Peyer's patch (tissue), 4 donors: ENCODE measurements at regions not wholly inside any gene's neighbourhood (a gene's known extent, or its start where the extent isn't known, plus 50 kb on each side); places are given as distances from the start of the nearest gene placed in this dataset.

Experiments
- DNase-seq, 3 donors: peaks; one replicate each; pipeline ENCODE4 v3.0.0-alpha.2; 2017 to 2019
- H3K27ac ChIP-seq, 4 donors: fragments of 200-600 bp; sonication (generic); one replicate each; pipeline ENCODE4 v1.5.1; 2016 to 2019
- H3K27me3 ChIP-seq, 2 donors: fragments of 200-600 bp; sonication (generic); one replicate each; pipeline ENCODE4 v1.5.1; 2019
- H3K36me3 ChIP-seq, 3 donors: fragments of 200-600 bp; sonication (generic); one replicate each; pipeline ENCODE4 v1.5.1; 2016 to 2019
- H3K4me1 ChIP-seq, 4 donors: fragments of 200-600 bp; sonication (generic); one replicate each; pipeline ENCODE4 v1.5.1; 2016 to 2019
- H3K4me3 ChIP-seq, 4 donors: fragments of 200-600 bp; sonication (generic); 1 replicate in 3 of 4; 2 replicates in 1 of 4; pipeline ENCODE4 v1.5.1; 2016 to 2019; ENCODE audit warnings: mild to moderate bottlenecking in 1 of 4
- H3K9me3 ChIP-seq, 4 donors: fragments of 200-600 bp; sonication (generic); one replicate each; pipeline ENCODE4 v1.5.1; 2016 to 2019; ENCODE audit warnings: mild to moderate bottlenecking in 1 of 4
- POLR2A ChIP-seq, 2 donors: fragments of 450-650 bp; IDR thresholded peaks; one replicate each; pipeline ENCODE4 v1.5.1; 2017; ENCODE audit warnings: antibody characterized with exemption in 2 of 2, mild to moderate bottlenecking in 2 of 2, moderate library complexity in 2 of 2
- TF ChIP-seq, protein P1 (sequence below), 6 experiments: fragments of 450-650 bp in 4 of 6; fragments of 200-600 bp in 2 of 6; sonication (generic) in 1 of 6; IDR thresholded peaks; one replicate each; pipeline ENCODE4 v1.5.1; 2017 to 2019; ENCODE audit warnings: antibody characterized with exemption in 6 of 6, mild to moderate bottlenecking in 3 of 6, moderate library complexity in 1 of 6

DNA sequence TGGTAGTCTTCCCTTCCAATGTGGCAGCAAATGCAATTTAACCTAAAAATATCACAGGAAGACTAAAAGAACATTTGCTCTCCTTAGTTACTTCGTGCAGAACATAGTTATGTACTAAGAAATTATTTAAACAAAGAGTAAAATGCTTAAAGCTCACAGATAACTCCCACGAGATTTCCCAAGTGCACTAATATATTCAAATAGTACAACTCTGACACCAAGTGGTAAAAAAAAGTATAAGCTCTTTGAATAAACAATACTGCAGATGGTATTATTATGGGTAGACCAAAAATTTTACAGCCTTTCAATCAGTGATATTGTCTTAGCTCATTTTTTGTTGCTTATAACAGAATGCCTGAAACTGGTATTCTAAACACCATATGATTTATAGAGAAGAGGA lies 52.8 kb upstream of the FILIP1 start:
- Histone ChIP-seq H3K27me3 (no peaks in the 10 kb centered on the region), H3K9me3 (no peaks in the 10 kb centered on the region), H3K36me3 (no peaks in the 10 kb centered on the region), H3K4me3 (no peak overlapping the region), H3K27ac (no peak overlapping the region), H3K4me1 (no peaks in the 10 kb centered on the region)
- TF ChIP-seq POLR2A (IDR thresholded peaks at IDR 0.05): no peak
- TF ChIP-seq, protein P1, sequence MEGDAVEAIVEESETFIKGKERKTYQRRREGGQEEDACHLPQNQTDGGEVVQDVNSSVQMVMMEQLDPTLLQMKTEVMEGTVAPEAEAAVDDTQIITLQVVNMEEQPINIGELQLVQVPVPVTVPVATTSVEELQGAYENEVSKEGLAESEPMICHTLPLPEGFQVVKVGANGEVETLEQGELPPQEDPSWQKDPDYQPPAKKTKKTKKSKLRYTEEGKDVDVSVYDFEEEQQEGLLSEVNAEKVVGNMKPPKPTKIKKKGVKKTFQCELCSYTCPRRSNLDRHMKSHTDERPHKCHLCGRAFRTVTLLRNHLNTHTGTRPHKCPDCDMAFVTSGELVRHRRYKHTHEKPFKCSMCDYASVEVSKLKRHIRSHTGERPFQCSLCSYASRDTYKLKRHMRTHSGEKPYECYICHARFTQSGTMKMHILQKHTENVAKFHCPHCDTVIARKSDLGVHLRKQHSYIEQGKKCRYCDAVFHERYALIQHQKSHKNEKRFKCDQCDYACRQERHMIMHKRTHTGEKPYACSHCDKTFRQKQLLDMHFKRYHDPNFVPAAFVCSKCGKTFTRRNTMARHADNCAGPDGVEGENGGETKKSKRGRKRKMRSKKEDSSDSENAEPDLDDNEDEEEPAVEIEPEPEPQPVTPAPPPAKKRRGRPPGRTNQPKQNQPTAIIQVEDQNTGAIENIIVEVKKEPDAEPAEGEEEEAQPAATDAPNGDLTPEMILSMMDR (IDR thresholded peaks at IDR 0.05): peak in 4 of 6 experiments; percentile 21 to 47 (median 28)
- DNase-seq: no peak

DNA sequence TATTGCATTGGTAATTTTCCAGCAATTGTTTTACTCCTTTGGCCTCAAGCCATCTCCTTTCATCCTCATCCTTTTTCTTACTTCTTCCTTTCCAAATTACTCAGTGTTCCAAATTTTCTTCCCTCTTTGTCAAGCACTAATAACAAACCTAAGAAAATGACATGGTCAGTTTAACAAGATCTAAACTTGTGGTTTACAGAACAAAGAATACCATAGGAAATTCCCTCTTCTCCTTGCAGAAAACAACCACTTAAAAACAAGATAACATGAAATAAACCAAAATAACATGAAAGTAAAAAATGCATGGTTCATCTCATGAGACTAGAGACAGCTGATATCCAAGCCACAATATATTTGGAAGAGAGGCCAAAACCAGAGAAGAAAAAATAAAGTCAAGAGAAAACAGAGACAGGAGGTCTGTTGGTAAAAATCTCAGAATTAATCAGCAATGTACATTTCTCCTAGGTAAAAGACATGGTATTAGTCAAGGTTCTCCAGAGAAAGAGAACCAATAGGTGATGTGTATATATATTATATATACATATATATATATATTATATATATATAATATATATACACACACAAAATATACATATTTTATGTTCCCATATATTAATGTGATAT lies 51.0 kb upstream of the SENP6 start:
- DNase-seq: no peak
- Histone ChIP-seq H3K27me3 (no peaks in the 10 kb centered on the region), H3K4me1 (no peaks in the 10 kb centered on the region), H3K4me3 (no peak overlapping the region), H3K27ac (no peak overlapping the region), H3K36me3 (no peaks in the 10 kb centered on the region), H3K9me3 (no peaks in the 10 kb centered on the region)
- TF ChIP-seq, protein P1 (IDR thresholded peaks at IDR 0.05): no peak
- no peak for TF ChIP-seq POLR2A (IDR thresholded peaks at IDR 0.05)

DNA sequence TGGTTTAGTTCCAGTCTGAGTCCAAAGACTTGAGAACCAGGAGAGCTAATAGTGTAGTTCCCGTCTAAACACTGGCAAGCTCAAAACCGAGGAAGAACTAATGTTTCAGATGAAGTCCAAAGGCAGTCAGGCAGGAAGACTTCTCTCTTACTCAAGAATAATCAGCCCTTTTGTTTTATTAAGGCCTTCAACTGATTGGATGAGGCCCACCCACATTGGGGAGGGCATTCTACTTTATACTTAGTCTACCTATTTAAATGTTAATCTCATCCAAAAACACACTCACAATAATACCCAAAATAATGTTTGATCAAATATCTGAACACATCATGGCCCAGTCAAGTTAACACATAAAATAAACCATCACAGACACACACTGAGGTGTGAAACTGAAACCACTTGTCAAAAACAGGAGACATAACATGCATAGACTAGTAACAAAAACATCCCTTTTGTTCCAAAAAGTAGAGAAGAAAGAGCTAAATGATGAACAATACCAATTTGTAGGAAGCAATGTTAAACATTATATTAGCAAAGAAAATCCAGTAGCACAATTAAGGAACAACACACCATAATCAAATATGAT lies 50.2 kb upstream of the SENP6 start:
- no peak overlapping the region for H3K27ac ChIP-seq
- H3K9me3 ChIP-seq: no peaks in the 10 kb centered on the region
- H3K4me1 ChIP-seq: no peaks in the 10 kb centered on the region
- TF ChIP-seq, protein P1 (IDR thresholded peaks at IDR 0.05): no peak
- TF ChIP-seq POLR2A (IDR thresholded peaks at IDR 0.05): no peak
- no peaks in the 10 kb centered on the region for H3K36me3 ChIP-seq
- DNase-seq: no peak
- no peaks in the 10 kb centered on the region for H3K27me3 ChIP-seq
- H3K4me3 ChIP-seq: no peak overlapping the region
